GM20000 (cell line): ENCODE measurements at regions not wholly inside any gene's neighbourhood (a gene's known extent, or its start where the extent isn't known, plus 50 kb on each side); places are given as distances from the start of the nearest gene placed in this dataset.
"Not testable (repeated sequence)": the region's sequence is repeated elsewhere in the genome, so short reads cannot be mapped to it uniquely, and the experiment has no call there.

Experiments used
- DNase-seq: peaks from one replicate; pipeline ENCODE4 v3.0.0; 2012; ENCODE audit warnings: low spot score
- TF ChIP-seq, protein P1 (sequence below): IDR thresholded peaks from 2 replicates; pipeline ENCODE4 v1.5.1; 2012; ENCODE audit warnings: mild to moderate bottlenecking, control low read depth; ENCODE audit errors: extremely low read depth, missing control alignments

DNA sequence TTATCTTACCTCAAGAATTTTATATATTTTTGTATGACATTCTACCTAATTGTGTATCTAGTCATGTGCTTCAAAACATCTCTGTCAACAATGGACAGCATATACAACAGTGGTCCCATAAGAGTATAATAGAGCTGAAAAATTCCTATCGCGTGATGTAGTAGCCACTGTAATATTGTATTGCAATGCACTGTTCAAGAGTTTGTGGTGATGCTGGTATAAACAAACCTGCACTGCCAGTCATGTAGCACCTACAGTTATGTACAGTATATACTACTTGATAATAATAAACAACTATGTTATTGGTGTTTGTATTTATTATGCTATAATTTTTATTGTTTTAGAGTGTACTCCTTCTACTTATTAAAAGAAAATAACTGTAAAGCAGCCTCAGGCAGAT, 672.7 kb downstream of the CD109 start:
- DNase-seq, result no peak
- TF ChIP-seq, protein P1, sequence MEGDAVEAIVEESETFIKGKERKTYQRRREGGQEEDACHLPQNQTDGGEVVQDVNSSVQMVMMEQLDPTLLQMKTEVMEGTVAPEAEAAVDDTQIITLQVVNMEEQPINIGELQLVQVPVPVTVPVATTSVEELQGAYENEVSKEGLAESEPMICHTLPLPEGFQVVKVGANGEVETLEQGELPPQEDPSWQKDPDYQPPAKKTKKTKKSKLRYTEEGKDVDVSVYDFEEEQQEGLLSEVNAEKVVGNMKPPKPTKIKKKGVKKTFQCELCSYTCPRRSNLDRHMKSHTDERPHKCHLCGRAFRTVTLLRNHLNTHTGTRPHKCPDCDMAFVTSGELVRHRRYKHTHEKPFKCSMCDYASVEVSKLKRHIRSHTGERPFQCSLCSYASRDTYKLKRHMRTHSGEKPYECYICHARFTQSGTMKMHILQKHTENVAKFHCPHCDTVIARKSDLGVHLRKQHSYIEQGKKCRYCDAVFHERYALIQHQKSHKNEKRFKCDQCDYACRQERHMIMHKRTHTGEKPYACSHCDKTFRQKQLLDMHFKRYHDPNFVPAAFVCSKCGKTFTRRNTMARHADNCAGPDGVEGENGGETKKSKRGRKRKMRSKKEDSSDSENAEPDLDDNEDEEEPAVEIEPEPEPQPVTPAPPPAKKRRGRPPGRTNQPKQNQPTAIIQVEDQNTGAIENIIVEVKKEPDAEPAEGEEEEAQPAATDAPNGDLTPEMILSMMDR, result no peak

DNA sequence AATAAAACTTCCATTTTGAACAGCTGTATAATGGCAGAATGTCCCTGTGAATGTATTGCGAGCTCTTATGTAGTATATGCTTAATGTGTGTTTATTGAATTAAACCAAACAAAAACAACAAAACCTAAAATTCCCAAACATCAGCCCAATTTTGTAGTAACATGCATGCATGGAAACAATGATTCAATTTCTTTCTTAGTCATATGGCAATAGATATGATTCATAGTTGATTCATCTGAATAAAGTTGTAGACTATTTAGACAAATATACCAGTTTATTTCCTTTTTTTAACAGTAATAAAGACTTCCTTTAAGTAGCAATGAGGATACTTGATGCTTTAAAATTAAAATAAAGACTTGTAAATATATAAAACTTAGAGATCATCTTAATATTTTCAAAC, 670.6 kb downstream of the CD109 start:
- TF ChIP-seq, protein P1, result no peak
- no peak for DNase-seq

DNA sequence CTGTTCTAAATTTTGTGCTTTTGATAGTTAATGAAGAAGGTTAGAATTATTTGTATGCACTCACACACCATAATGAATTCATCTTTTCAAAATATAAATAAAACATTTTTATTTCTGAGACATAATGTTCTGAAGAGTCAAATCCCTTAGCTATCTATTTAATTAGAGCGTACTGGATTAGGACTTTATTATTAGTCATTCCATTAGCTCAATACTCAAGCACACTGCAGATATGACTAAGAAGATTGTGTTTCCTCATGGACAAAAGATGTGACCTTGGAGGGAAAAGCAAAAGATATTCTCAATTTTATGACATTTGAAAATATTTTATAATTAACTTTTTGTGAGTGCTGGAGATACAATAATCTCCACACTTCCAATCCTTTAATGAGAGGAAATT, 666.4 kb downstream of the CD109 start:
- TF ChIP-seq, protein P1, result no peak
- no peak for DNase-seq

DNA sequence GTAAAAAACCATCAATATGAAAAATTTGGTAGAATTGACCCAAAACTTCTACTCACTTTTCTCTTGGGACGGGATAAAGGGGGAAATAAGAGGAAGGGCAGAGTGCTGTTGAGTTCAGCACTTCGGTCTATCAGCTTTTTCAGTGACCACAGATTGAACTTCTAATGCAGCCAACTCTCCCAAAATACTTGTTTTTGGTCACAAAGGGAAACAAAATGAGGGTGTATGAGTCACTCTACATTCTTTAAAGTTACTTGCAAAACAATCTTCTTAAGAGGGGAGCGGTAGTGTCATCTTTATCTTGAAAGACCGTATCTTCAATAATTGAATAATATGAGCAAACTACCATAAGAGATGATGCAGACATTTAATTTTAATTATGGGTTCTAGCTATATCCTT, 661.3 kb downstream of the CD109 start:
- TF ChIP-seq, protein P1, result no peak
- no peak for DNase-seq

DNA sequence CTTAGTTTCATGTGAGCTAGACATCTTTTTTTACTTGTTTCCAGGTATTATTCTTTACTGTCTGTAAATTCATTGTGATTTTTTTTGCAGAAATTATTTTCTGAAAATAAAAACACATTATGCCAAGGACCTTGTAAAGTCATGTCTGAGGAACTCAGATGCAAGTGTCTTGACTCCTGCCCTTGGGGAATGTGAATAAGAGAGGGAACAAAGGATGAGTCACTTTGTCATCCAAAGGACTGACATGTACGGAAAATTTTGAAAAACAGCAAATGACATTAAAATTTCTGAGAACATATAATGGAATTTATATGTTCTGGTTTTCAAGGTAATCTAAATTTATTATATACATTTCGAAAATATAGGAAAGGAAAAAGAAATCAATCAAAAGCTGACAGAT, 660.4 kb downstream of the CD109 start:
- TF ChIP-seq, protein P1, result no peak
- no peak for DNase-seq

DNA sequence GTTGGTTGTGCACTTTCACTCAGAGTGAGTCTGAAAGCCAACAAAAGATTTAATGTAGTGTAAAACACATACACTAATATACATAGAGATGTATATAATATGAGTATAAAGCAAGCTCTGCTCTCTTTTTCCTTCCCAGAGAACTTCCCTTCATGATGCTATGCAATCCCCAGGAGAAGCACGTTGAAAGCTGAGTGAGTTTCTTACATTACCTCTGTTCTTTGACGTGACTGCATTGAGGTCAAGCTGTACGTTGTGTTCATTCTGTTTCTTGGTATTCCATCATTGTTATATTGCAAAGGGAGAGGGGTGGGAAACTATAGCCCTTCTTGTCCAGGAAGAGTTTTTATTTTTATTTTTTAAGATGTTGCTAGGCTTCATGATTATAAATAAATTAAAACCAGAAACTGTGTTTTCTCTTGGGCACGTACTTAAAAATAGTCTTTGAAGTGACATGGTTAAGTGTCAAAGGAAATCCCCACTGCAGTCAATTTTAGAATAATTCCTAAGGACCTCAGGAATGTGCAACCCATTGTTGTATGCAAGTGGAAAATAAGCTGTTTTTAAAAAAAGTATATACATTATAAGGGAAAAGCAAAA, 651.0 kb downstream of the CD109 start:
- TF ChIP-seq, protein P1, result no peak
- DNase-seq, result no peak

DNA sequence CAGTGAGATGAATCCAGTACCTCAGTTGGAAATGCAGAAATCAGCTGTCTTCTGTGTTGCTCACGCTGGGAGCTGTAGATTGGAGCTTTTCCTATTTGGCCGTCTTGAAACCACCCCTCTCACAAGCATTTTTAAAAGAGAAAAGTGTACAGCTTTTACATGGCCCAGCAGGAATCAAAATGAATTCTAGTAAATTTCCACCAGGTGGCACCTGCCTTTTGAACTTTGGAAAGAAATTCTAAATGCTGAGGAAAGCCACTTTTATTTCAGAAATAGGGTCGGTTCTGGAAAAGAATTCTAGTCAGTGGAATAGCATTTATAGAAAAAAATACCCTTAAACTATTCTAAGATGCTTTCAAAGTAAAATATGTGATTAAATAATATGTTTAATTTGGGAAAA, 647.8 kb downstream of the CD109 start:
- DNase-seq, result no peak
- TF ChIP-seq, protein P1, result no peak

DNA sequence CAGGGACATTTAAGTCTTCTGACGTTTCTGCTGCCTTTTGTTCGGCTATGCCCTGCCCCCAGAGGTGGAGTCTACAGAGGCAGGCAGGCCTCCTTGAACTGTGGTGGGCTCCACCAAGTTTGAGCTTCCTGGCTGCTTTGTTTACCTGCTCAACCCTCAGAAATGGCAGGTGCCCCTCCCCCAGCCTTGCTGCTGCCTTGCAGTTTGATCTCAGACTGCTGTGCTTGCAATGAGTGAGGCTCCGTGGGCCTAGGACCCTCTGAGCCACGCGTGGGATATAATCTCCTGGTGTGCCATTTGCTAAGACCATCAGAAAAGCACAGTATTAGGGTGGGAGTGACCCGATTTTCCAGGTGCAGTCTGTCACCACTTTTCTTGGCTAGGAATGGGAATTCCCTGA, 647.3 kb downstream of the CD109 start:
- DNase-seq, result not testable (repeated sequence)
